Neural progenitor cell (in vitro differentiated cells): ENCODE measurements at regions not wholly inside any gene's neighbourhood (a gene's known extent, or its start where the extent isn't known, plus 50 kb on each side); places are given as distances from the start of the nearest gene placed in this dataset.

ENCODE experiments used
- DNase-seq: peaks from one replicate; pipeline ENCODE4 v3.0.0-alpha.2; 2016; ENCODE audit warnings: low spot score
- H2AFZ ChIP-seq: fragments of 200-600 bp; sonication (generic); replicated peaks from 2 replicates; pipeline ENCODE4 v1.6.1; 2016; ENCODE audit warnings: antibody characterized with exemption
- H3F3A ChIP-seq: fragments of 200-600 bp; sonication (generic); 2 replicates; pipeline ENCODE4 v1.6.1; 2016; ENCODE audit warnings: antibody characterized with exemption, low read depth
- H3K27ac ChIP-seq: fragments of 200-600 bp; sonication (generic); 2 replicates; pipeline ENCODE4 v1.5.1; 2016; ENCODE audit warnings: mild to moderate bottlenecking
- H3K27me3 ChIP-seq: fragments of 200-600 bp; sonication (generic); 2 replicates; pipeline ENCODE4 v1.6.1; 2016; ENCODE audit warnings: mild to moderate bottlenecking, moderate library complexity
- H3K36me3 ChIP-seq: fragments of 200-600 bp; sonication (generic); 2 replicates; pipeline ENCODE4 v1.5.1; 2016
- H3K4me1 ChIP-seq: fragments of 200-600 bp; sonication (generic); 2 replicates; pipeline ENCODE4 v1.6.1; 2016; ENCODE audit warnings: mixed run types
- H3K4me2 ChIP-seq: fragments of 200-600 bp; sonication (generic); 2 replicates; pipeline ENCODE4 v1.6.1; 2016
- H3K4me3 ChIP-seq: fragments of 200-600 bp; sonication (generic); 2 replicates; pipeline ENCODE4 v1.5.1; 2016
- H3K79me2 ChIP-seq: fragments of 200-600 bp; sonication (generic); 2 replicates; pipeline ENCODE4 v1.6.1; 2016; ENCODE audit warnings: low read depth
- H3K9ac ChIP-seq: fragments of 200-600 bp; sonication (generic); 2 replicates; pipeline ENCODE4 v1.6.1; 2016
- H3K9me3 ChIP-seq: fragments of 200-600 bp; sonication (generic); 2 replicates; pipeline ENCODE4 v1.5.1; 2016; ENCODE audit warnings: low read depth
- H4K20me1 ChIP-seq: fragments of 200-600 bp; sonication (generic); 2 replicates; pipeline ENCODE4 v1.6.1; 2016; ENCODE audit warnings: low read depth
- H3K27ac Mint-ChIP-seq: 3 replicates; pipeline ENCODE4 v1.8.0; 2021; ENCODE audit warnings: mixed read lengths
- H3K27me3 Mint-ChIP-seq: 2 replicates; pipeline ENCODE4 v1.8.0; 2022; ENCODE audit warnings: low read depth, mild to moderate bottlenecking, inconsistent platforms, moderate library complexity, mixed read lengths; ENCODE audit not compliant: insufficient read depth
- H3K36me3 Mint-ChIP-seq: 3 replicates; pipeline ENCODE4 v1.8.0; 2021; ENCODE audit warnings: mixed read lengths
- H3K4me1 Mint-ChIP-seq: 3 replicates; pipeline ENCODE4 v1.8.0; 2021; ENCODE audit warnings: mixed read lengths
- H3K4me3 Mint-ChIP-seq: 3 replicates; pipeline ENCODE4 v1.8.0; 2021; ENCODE audit warnings: mild to moderate bottlenecking, moderate library complexity, mixed read lengths
- H3K9me3 Mint-ChIP-seq: 3 replicates; pipeline ENCODE4 v1.8.0; 2020; ENCODE audit warnings: mixed read lengths
- CTCF ChIP-seq: fragments of 200-600 bp; sonication (generic); IDR thresholded peaks from 2 replicates; pipeline ENCODE4 v1.5.1; 2017; ENCODE audit warnings: antibody characterized with exemption, mild to moderate bottlenecking
- EZH2 ChIP-seq: fragments of 200-600 bp; sonication (generic); IDR thresholded peaks from 2 replicates; pipeline ENCODE4 v1.6.1; 2017; ENCODE audit warnings: antibody characterized with exemption, mild to moderate bottlenecking, moderate library complexity
- EZH2phosphoT487 ChIP-seq: fragments of 200-600 bp; sonication (generic); IDR thresholded peaks from 2 replicates; pipeline ENCODE4 v1.6.1; 2017; ENCODE audit warnings: antibody characterized with exemption

- H3K9me3 ChIP-seq = no peaks in the 10 kb centered on the region
- no peaks in the 10 kb centered on the region for H3K27me3 ChIP-seq
- no peak for DNase-seq
- H3K4me3 ChIP-seq = no peak overlapping the region
- no peak overlapping the region for H3K4me3 Mint-ChIP-seq
- no peak for TF ChIP-seq CTCF
- TF ChIP-seq EZH2 = no peak
- no peak for TF ChIP-seq EZH2phosphoT487
- no peak overlapping the region for H2AFZ ChIP-seq
- H3K79me2 ChIP-seq = no peaks in the 10 kb centered on the region
- H3K9ac ChIP-seq = no peak overlapping the region
- no peaks in the 10 kb centered on the region for H3K4me1 ChIP-seq
- H3K27me3 Mint-ChIP-seq = peaks cover 3% of the 10 kb centered on the region
- H4K20me1 ChIP-seq = no peaks in the 10 kb centered on the region
- peak overlapping the region; percentile 13 for H3K27ac Mint-ChIP-seq
- no peaks in the 10 kb centered on the region for H3K36me3 Mint-ChIP-seq
- H3K27ac ChIP-seq = no peak overlapping the region
- peaks cover 2% of the 10 kb centered on the region for H3K9me3 Mint-ChIP-seq
- H3K4me1 Mint-ChIP-seq = peaks cover 34% of the 10 kb centered on the region
- H3F3A ChIP-seq = no peaks in the 10 kb centered on the region
- no peak overlapping the region for H3K4me2 ChIP-seq
- no peaks in the 10 kb centered on the region for H3K36me3 ChIP-seq
Measured at GRCh38 chr1:11365744-11366387, 92.9 kb downstream of the UBIAD1 start.

GRCh38 chr1:11373029-11373894 is 100.3 kb downstream of the UBIAD1 start:
- no peaks in the 10 kb centered on the region for H3K9me3 ChIP-seq
- DNase-seq = no peak
- H3K36me3 ChIP-seq = no peaks in the 10 kb centered on the region
- H3K9me3 Mint-ChIP-seq = no peaks in the 10 kb centered on the region
- H3K4me1 Mint-ChIP-seq = peaks cover 30% of the 10 kb centered on the region
- H3K36me3 Mint-ChIP-seq = no peaks in the 10 kb centered on the region
- H3K4me3 Mint-ChIP-seq = peak overlapping the region; percentile 28
- H3K27ac ChIP-seq = no peak overlapping the region
- no peak overlapping the region for H3K4me2 ChIP-seq
- H3F3A ChIP-seq = peaks cover 9% of the 10 kb centered on the region
- TF ChIP-seq EZH2phosphoT487 = no peak
- no peak for TF ChIP-seq EZH2
- no peak for TF ChIP-seq CTCF
- no peaks in the 10 kb centered on the region for H4K20me1 ChIP-seq
- H2AFZ ChIP-seq = no peak overlapping the region
- H3K4me1 ChIP-seq = no peaks in the 10 kb centered on the region
- H3K9ac ChIP-seq = no peak overlapping the region
- H3K79me2 ChIP-seq = no peaks in the 10 kb centered on the region
- H3K27me3 Mint-ChIP-seq = peaks cover 17% of the 10 kb centered on the region
- H3K4me3 ChIP-seq = no peak overlapping the region
- no peaks in the 10 kb centered on the region for H3K27me3 ChIP-seq
- H3K27ac Mint-ChIP-seq = peak overlapping the region; percentile 10

- H3K4me3 ChIP-seq = no peak overlapping the region
- H3K4me3 Mint-ChIP-seq = peak overlapping the region; percentile 28
- peaks cover 9% of the 10 kb centered on the region for H3F3A ChIP-seq
- no peaks in the 10 kb centered on the region for H3K9me3 Mint-ChIP-seq
- H3K4me1 Mint-ChIP-seq = peaks cover 32% of the 10 kb centered on the region
- H3K27ac Mint-ChIP-seq = peak overlapping the region; percentile 3
- no peak overlapping the region for H2AFZ ChIP-seq
- no peaks in the 10 kb centered on the region for H3K79me2 ChIP-seq
- no peaks in the 10 kb centered on the region for H4K20me1 ChIP-seq
- H3K27me3 Mint-ChIP-seq = peaks cover 17% of the 10 kb centered on the region
- H3K36me3 ChIP-seq = no peaks in the 10 kb centered on the region
- peak overlapping the region; percentile 53 for H3K27ac ChIP-seq
- DNase-seq = peak; percentile 17
- H3K27me3 ChIP-seq = no peaks in the 10 kb centered on the region
- no peak overlapping the region for H3K4me2 ChIP-seq
- no peaks in the 10 kb centered on the region for H3K36me3 Mint-ChIP-seq
- no peaks in the 10 kb centered on the region for H3K9me3 ChIP-seq
- no peak overlapping the region for H3K9ac ChIP-seq
- TF ChIP-seq CTCF (no peak), EZH2 (no peak), EZH2phosphoT487 (no peak)
- no peaks in the 10 kb centered on the region for H3K4me1 ChIP-seq
Measured at GRCh38 chr1:11373895-11374747, 101.1 kb downstream of the UBIAD1 start.
